CD4-positive, alpha-beta T cell treated with Interleukin-17A for 4 hours (primary cell): ENCODE measurements at regions not wholly inside any gene's neighbourhood (a gene's known extent, or its start where the extent isn't known, plus 50 kb on each side); places are given as distances from the start of the nearest gene placed in this dataset.
A peak's percentile ranks its signal among the peaks of the same experiment; 100 is the strongest.

ENCODE experiments used
- DNase-seq: peaks from one replicate; pipeline ENCODE4 v3.0.0-alpha.2; 2020; ENCODE audit warnings: mixed read lengths

DNA sequence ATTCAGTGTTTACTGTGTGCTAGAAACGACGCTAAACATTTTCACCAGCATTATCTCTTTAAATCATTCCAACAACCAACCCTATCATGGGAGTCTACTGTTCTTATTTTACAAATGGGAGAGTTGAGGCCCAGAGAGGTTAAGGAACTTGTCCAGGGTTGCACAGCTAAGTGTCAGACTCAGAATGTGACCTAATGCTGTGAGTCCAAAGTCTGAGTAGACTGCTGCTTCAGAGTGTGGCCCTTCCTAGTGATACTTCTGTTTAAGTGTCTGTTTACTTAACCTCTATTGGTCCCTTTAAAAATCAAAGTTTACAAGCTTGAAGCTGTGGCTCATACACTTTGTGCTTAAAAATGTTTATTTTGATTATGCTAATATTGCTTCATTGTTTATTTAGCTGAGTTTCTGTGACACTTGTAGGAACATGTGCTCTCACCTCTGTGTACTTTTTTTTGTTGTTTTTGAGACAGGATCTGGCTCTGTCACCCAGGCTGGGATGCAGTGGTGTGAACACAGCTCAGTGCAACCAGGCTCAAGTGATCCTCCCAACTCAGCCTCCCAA is 84.4 kb upstream of the SYPL1 start:
- DNase-seq, result no peak

DNA sequence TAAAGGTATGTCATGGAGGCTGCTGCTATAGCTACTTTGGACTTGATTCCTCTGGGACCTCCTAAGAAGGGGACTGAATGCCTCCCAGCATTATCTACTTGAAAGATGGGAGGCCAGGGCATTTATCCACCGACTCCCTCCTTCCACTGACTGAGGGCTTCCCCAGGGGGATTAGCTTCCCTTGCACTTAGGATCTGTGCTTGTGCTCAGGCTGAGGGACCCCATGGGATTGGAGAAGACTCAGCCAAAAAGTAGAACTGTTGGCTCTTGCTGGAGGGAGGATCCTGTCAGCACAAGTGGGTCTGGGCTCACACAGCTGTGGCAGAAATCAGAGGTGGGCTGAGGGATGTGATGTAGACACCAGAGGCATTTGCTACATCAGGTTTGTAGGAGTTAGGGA is 81.5 kb upstream of the SYPL1 start:
- no peak for DNase-seq

DNA sequence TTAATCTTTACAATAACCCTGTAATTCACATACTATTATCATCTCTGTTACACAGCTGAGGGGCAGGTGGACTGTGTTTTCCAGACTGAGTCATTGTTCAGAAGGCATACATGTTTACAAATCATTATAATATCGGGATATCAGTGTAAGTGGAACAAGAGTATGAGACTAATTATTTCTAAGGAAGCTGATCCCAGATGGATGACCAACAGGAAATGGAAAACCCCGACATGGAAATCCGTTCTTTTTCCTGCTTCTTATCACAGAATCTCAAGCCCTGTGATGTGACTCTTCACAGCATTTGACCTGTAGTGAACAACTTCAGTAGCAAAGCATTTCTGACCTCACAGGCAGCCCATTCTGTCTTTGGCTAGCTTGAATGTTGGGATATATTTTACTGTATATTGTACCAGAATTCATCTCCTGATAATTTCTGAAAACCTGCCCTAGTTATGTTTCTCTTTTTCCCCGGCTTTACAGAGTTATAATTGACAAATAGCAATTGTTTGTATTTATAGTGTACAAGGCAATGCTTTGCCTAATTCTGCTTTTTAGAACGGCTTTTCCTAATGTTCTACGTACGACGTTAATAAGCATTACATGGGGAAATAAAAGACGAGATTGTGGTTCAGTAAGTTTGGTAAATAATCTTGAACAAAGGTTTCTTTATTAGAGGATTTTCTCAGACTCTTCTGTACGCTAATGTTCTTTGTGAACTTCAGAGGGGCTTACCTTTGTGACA is 78.6 kb upstream of the SYPL1 start:
- no peak for DNase-seq

DNA sequence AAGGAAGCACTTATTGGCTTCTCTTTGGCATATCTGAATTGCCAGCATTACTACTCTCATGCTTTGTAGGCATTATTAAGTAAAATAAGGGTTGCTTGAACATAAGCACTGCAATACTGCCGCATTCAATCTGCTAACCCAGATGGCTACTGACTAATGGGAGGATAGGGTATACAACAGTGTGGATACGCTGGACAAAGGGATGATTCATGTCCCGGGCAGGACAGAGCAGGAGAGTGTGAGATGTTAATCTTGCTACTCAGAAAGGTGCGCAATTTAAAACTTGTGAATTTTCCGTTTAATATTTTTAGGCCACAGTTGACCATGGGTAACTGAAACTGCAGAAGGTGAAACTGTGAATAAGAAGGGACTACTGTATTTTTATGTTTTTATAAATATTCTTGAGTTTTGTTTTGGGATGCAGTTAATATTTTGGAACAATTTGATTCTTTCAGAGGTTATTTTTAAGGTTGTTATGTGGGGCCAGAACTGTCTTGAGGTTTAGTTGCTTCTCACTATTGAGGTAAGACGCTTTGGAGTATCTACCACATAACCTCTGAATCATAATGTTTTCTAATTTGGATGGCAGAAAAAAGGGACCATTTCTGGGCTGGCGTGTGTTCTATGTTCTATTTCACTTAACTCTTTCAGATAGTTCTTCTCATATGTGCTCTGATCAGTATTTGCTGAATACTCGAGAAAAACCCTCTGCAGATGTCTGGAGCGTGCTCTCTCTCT is 75.7 kb upstream of the SYPL1 start:
- no peak for DNase-seq

DNA sequence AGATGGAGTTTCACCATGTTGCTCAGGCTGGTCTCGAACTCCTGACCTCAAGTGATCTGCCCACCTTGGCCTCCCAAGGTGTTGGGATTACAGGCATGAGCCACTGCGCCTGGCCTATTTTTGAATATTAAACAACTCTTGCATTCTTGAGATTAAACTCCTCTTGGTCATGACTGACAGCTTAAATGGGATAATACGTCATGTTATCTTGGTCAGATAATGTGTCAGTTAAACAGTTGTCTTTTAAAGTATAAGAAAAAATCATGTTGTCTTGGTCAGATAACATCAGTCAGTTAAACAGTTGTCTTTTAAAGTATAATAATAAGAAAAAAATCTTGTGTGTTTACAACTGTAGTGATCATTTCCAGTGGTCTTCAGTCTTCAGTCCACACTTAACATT is 73.6 kb upstream of the SYPL1 start:
- DNase-seq, result no peak

DNA sequence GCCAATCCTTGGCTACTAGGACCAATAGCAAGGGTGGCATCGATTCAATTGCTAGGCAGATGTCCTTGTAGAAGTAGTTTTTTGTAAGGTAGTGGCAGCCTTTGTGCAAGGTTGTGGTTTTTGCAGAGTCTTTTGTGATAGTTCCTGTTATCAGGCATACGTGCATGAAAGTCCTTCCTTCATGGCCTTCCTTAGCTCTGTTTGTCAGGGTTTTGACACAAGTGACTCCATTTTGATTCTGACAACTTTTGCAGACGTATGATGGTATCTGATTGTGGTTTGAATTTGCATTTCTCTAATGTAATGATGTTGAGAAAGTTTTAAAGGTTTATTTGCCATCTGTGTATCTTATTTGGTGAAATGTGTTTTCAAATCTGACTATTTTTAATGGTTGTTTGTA is 71.8 kb upstream of the SYPL1 start:
- no peak for DNase-seq

DNA sequence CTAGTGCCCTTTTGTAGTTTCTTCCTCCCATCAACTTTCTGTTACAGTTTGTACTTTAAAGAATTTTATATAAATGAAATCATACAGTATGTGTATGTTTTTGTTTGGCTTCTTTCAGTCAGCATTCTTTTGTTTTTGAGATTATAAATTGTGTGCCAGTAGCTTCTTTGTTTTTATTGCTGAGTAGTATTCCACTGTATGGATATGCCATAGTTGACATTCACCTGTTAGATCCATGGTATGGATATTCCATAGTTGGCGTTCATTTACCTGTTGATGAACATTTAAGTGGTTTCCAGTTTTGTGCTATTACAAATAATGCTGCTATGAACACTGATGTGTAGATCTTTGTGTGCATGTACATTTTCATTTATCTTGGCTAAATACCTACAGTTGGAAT is 70.8 kb upstream of the SYPL1 start:
- DNase-seq, result no peak

DNA sequence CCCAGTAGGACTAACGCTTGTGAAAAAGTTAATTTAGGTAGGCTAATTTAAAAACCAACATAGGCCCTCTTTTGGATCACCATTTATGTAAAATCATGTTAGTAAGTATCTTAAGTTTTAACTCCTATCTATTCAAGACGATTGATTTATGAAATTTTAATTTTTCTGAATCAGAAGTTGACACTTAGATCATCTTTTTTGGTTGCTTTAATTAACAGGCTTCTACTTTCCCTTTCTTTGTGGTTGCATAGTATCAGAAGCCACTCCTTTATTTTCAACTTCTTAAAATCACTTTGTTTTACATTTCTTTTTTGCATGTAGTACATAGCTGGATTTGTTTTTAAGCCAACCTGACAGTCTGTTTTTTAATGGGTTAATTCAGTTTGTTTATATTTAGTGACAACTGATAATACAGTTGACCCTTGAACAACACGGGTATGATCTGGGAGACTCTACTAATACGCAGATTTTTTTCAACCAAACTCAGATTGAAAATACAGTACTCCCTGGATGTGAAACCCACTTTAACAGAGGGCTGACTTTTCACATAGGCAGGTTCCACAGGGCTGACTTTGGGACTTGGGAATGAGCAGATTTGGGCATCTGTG is 69.7 kb upstream of the SYPL1 start:
- no peak for DNase-seq

DNA sequence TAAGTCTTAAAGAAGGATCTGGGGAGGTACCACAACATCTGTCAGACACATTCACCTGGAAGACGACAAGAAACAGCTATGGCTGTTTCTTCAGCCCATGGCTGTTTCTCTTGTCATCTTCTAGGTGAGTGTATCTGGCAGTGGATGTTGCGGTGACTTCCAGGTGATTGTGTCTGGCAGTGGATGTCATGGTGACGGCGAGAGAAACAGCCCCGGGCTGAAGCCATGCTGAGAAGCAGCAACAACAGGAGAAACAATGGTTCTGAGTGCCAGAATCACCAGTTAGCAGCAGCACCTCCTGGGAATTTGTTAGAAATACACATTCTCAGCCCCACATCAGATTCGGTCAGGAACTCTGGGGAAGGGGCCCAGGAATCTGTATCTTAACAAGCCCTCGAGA is 68.6 kb upstream of the SYPL1 start:
- no peak for DNase-seq

DNA sequence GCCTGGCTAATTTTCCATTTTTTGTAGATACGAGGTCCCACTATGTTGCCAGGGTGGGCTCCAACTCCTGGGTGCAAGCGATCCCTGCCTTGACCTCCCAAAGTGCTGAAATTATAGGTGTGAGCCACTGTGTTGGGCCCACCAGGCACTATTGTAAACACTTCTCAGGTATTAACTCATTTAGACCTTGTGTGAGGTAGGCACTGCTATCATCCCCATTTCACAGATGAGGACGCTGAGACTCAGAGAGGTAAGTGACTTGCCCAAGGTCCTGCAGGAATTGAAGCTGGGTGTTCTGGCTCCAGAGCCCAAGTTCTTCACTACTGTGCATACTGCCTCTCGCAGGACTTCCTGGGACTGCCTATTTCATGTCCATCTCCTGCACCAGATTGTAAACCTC is 67.1 kb upstream of the SYPL1 start:
- no peak for DNase-seq

DNA sequence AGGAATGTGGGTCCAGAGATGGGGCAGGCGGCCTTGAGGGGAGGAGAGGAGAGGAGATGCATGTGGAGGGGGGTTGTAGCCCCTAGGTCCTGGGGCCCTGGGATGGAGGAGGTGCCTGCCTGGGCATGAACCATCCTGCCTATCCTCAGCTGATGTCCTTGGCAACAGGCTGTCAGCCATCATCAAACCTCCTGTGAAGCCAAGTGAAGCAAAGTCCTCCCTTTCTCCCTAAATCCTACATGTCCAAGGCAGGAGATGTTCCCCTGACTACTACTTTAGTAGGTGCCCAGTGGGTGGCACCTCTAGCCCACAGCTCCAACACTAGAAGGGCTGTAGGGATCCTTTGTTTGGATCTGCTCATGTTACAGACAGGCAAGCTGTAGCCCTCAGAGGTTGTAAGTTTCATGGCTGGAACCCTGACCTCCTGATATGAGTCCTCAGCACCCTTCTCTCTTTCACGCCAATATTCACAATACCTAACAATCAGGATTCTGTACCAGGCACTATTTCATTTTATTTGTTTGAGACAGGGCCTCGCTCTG is 66.6 kb upstream of the SYPL1 start:
- no peak for DNase-seq

DNA sequence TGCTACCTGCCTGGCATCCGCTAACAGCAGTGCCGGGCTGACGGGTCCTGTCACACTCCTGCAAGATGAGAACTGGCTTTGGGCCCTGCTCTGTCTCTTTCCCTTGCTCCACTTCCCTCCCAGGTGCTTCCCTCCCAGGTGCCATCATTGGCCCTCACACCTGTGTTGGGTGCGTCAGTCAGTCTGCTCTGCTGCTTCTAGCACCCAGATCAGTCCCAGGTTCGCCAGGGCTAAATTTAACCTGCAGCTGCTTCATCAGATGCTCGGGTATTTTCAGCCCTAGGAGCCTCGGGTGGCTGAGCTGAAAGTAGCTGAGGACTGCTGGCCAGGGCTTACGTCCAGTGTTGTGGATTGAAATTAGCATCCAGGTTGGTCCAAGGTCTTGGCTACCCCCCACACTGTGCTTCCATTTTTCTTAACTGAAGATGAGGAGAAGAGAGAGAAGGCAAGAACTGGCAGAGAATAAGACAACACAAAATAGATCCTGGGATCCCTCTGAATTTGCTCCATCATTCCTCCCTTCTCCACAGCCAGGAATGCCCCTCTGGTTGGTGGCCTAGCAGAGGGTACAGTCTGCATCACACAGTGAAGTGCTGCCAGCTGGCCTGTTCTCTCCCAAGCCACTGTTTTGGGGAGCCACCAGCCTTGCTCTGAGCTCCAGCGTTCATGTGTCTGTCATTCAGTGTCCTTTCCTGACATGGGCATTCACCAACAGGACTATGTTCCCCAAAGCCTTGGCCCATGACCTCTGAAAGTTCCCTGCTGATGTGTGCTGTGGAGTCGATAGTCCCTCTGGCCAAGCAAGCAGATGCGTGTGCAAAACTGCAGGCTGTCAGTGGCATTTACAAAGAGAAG is 65.9 kb upstream of the SYPL1 start:
- DNase-seq, result no peak

DNA sequence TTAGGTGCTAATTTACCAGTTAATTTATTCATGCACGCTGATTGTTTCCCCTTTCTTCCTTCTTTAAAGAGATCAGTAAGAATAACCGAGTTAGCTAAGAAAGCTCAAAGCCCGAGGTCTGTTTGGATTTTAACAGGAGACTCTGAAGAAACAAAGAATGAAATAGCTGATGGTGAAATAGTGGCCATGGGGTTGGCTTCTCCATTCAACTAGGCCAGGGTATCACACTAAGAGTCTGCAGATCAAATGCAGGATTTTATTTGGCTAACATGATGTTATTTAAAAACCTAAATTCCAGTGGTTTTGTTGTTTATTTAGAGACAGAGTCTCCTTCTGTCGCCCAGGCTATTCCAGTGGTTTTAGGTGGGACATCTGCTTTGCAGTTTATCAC is 65.2 kb upstream of the SYPL1 start:
- no peak for DNase-seq

DNA sequence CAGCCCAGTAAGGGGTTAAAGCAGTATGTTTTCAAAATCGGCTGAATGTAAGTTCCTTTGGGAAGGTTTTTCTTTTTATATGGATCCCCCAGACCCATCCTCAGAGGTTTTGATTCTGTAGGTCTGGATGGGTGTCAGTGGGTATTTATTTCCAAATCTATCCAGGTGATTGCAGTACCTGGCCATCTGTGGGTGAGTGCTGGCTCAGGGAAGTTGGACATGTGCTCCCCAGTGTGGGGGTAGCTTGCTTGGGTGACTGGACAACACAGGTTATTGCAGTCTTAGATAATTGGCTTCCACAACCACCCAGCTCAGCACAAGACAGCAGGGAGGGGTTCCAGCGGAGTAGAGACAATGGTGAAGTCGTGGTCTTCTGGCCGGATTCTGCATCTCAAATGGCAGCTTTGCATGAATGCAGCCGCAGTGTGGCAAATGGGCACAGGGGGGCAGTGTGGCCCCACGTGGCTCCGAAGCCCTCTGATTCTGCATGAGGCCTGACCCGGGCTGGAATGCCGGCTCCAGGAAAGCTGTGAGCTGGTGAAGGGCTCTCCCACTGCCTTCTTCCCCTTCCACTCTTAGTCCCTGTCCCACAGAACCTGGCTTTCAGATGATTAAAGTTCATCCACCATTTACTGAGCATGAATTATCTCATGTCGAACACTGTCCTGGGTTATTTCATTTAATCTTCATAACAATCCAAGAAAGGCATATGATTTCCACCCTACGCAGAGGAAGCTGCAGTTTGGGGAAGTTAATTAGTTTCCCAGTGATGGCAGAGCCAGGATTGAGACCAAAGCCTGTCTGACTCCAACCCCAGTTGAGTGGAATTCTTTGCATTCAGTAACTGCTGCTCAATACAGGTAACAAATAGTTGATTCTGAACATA is 64.5 kb upstream of the SYPL1 start:
- peak; percentile 77 for DNase-seq

DNA sequence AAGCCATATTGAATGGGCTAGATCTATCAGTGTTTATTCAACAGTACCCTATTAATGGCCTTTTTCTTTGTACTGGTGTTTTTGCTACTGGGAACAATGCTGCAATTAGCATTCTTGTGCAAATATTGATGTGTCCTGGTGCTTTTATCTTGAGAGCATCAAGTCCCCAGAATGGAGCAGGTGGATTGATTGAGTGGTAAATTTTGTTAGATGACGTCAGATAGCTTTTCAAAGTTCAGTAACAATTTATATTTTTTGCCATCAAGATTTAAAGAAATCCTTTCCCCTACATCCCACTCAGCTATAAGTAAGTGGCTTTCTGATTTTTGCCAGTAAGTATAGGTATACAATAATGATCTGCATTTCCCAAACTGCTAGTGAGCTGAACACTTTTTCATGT is 63.4 kb upstream of the SYPL1 start:
- DNase-seq, result no peak

DNA sequence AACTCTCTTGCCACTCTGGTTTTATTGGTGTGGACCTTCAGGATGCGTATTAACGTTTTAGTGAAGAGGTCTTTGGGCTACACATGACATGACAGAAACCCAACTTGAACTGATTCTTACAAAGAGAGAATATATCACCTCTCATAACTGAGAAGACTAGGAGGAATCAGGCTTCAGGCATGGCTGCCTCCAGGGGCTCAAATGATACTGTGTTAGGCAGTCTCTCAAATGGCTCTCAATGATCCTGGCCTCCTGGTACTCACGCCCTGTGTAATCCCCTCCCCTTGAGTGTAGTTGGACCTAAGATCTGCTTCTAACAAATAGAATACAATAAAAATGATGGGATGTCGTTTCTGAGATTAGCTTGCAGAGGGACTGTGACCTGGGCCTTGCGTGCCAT is 58.5 kb upstream of the SYPL1 start:
- no peak for DNase-seq

DNA sequence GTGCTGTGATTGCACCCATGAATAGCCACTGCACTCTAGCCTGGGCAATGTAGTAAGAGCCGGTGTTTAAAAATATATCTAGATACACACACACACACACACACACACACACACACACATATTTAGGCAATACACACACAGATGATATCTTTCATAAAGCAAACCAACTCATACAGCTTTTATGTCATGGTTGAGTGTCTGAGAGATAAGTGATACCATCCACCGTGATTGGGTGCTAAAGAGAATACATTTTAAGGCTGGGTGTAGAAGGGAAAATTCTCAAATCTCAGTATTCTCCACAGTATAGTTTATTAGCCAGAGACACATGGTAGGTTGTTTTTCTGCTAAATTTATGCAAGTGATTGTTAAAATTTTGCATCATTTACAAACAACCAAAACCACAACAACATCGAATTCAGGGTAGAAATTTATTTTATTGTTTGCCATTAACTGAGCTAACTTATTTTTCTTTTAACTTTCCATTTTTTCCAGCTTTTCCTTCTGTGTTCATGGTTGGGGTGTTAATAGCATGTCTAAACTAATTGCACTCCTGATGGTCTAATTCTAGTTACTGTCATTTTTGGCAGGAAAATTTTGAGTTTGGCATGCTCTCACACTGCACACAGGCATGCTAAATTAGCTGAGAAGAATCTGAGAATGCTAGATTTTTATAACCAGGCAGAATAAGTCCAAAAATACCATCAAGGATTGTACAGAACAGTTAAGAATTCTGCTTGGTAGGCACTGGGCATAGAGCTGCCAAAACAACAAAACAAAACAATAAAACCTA is 57.9 kb upstream of the SYPL1 start:
- no peak for DNase-seq

DNA sequence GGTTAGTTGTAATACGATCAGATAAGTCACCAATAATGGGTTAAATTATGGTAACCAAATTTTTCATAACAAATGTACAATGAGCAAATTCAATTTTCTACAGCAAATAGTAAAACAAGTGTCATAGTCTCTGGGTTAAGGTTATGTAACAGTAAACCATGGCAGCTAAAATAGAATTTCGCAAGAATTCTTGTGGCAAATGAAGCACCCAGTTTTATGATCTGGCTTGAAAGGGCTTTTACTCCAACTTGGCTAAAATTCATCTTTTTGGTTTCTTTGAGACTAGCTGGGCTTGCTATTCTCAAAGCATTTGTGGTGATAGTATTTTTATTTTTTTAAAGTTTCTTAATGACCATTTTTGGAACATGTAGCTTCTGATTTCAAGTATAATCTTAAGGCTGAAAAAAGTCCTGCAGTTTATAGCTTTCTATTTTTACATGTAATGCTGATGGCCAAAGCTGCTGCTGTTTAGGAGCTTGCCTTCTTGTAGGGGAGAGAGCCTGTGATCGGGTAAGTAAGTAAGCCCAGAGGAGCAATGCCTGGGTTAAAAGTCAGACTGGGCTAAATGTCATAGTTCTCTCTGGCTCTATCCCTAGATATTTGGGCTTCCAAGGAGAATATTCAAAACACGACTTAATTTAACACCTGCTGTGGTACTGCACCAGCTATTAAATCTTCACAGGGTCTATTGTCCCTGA is 55.5 kb upstream of the SYPL1 start:
- DNase-seq, result no peak

DNA sequence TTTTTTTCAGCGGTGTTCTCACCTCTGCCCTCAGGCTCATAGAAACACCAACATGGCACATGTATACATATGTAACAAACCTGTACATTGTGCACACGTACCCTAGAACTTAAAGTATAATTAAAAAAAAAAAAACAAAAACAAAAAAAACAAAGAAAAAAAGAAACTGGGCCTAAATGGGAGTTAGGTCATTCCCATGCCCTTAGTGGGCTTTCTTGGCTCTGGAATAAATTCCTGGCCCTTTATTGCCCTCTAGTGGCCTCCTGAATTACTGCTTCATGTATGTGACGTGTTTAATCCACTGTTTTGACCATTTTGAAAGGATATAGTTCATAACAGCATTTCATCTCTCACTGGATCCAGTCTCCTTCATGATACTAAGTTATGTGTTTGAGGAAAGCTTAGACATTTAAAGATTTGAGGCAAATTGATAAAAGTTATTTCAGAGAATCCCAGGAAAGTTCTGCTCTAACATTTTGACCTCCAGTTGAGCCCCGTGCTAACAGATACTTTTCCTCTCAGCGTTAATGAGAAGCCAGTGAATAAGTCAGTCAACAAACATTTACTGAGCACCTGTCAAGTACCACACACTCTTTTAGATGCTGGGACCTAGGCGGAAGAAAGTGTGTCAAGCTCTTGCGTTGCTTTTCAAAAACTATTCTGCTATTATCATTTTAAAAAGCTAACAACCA is 54.7 kb upstream of the SYPL1 start:
- peak; percentile 49 for DNase-seq

DNA sequence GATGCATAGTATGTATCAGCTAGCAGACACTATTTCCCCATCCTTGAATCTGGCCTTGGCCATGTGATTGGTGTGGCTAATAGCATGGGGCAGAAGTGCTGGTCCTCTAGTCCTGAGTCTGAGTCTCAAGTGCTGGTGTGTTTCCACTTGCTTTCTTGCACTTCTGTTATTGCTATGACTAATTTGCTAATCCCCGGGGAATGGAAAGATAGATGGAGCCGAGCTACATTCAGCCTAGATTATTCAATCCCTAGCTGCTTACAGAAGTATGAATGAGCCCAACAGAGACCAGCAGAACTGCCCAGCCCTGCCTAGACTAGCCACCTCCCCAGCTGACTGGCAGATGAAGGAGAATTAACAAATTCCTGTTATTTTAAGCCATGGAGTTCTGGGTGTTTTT is 53.2 kb upstream of the SYPL1 start:
- no peak for DNase-seq
